Activated naive CD4-positive, alpha-beta T cell treated with anti-CD3 and anti-CD28 coated beads, Interleukin-2, amount 50 U/mL, for 24 hours (primary cell): ENCODE measurements at regions not wholly inside any gene's neighbourhood (a gene's known extent, or its start where the extent isn't known, plus 50 kb on each side); places are given as distances from the start of the nearest gene placed in this dataset.

Experiments
- H3K27ac Mint-ChIP-seq: one replicate; pipeline ENCODE4 v1.8.0; 2021; ENCODE audit warnings: mild to moderate bottlenecking, mixed read lengths
- H3K27me3 Mint-ChIP-seq: one replicate; pipeline ENCODE4 v1.8.0; 2021; ENCODE audit warnings: mixed read lengths
- H3K36me3 Mint-ChIP-seq: one replicate; pipeline ENCODE4 v1.8.0; 2021; ENCODE audit warnings: mixed read lengths
- H3K4me1 Mint-ChIP-seq: one replicate; pipeline ENCODE4 v1.8.0; 2021; ENCODE audit warnings: mixed read lengths
- H3K4me3 Mint-ChIP-seq: one replicate; pipeline ENCODE4 v1.8.0; 2021; ENCODE audit warnings: mild to moderate bottlenecking, mixed read lengths
- H3K9me3 Mint-ChIP-seq: one replicate; pipeline ENCODE4 v1.8.0; 2021; ENCODE audit warnings: mixed read lengths

DNA sequence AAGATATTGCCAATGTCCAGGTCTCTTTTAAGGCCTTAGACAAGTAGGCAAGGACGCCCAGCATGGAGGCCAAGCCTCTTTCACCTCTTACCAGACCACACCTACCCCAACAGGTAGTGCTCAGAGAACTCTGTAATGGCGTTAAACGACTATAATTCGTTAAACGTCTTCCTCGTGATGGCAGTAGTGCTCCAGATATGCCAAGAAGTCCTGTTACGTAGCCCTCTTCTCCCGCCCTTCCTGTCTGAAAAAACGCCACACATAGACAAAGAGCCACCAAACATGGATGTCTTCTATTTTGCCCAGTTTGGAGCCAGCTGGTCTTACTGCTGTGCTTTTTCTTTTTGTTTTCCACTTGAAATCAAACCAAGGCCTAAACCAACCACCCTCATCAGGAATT lies 190.7 kb downstream of the OR13H1 start:
- Mint-ChIP-seq H3K27me3 (no peaks in the 10 kb centered on the region), H3K36me3 (peaks cover under 1% of the 10 kb centered on the region), H3K27ac (no peak overlapping the region), H3K9me3 (no peaks in the 10 kb centered on the region), H3K4me3 (no peak overlapping the region), H3K4me1 (no peaks in the 10 kb centered on the region)

DNA sequence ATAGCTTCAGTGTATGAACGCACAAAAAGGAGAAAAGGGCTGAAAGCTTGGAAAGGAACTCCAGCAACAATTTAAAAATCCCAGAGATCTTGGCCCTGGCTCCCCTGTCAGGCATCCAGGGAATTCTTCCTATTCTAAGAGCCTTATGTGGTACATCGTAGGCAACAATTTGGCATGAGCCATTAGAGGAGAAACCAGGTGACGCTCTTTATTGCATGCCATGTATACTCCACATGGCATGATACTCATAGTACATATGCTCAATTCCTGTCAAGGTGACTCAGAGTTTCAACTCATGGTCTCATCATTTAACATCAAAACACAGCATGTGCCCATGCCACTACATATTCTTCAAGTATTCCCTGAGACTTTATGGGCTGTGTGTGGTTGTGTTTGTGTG lies 191.3 kb downstream of the OR13H1 start:
- Mint-ChIP-seq H3K27ac (no peak overlapping the region), H3K4me3 (no peak overlapping the region), H3K36me3 (peaks cover 4% of the 10 kb centered on the region), H3K27me3 (no peaks in the 10 kb centered on the region), H3K9me3 (no peaks in the 10 kb centered on the region), H3K4me1 (no peaks in the 10 kb centered on the region)

DNA sequence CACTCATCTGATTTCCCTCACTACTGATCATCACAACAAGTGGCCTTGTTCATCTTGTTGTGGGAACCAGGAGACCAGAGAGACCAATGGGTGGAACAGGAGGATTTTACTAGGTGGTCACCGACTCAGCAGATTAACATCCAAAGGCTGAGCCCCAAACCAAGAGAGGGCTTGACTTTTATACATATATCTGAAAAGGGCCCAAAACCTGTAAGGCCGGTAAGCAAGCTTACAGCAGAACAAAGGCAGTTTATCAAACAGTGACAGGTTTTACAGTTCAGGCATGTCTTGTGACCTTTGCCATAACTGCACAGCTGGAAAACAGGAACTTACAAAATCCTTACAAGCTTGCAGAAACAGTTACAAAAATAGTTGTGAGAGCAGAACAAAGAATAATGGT lies 195.9 kb downstream of the OR13H1 start:
- H3K27ac Mint-ChIP-seq: no peak overlapping the region
- no peaks in the 10 kb centered on the region for H3K4me1 Mint-ChIP-seq
- H3K36me3 Mint-ChIP-seq: peaks cover 8% of the 10 kb centered on the region
- peaks cover 4% of the 10 kb centered on the region for H3K9me3 Mint-ChIP-seq
- no peaks in the 10 kb centered on the region for H3K27me3 Mint-ChIP-seq
- H3K4me3 Mint-ChIP-seq: no peak overlapping the region

DNA sequence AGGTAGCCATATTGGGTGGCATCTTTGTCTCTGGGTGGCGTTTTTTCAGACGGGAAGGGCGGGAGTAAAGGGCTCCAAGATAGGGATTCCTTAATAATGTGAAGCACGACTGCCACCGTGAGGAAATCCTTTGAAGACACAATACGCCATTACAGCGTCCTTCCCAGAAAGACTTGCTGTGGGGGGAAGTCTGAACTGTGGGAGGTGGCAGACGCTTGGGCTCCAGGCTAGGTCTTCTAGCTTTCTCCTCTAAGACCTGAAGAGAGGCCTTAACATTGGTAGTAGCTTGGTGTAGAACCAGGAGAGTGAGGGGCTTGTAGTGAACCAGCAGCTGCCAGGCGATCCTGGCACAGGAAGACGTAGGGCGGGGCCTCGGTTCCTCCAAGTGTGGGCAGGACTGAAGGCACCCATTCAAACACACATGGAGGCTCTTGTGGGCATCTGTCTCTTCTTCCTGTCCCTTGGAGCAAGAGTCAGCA lies 197.3 kb downstream of the OR13H1 start:
- Mint-ChIP-seq H3K36me3 (peaks cover 10% of the 10 kb centered on the region), H3K27ac (no peak overlapping the region), H3K4me1 (no peaks in the 10 kb centered on the region), H3K9me3 (peaks cover 4% of the 10 kb centered on the region), H3K27me3 (no peaks in the 10 kb centered on the region), H3K4me3 (no peak overlapping the region)

DNA sequence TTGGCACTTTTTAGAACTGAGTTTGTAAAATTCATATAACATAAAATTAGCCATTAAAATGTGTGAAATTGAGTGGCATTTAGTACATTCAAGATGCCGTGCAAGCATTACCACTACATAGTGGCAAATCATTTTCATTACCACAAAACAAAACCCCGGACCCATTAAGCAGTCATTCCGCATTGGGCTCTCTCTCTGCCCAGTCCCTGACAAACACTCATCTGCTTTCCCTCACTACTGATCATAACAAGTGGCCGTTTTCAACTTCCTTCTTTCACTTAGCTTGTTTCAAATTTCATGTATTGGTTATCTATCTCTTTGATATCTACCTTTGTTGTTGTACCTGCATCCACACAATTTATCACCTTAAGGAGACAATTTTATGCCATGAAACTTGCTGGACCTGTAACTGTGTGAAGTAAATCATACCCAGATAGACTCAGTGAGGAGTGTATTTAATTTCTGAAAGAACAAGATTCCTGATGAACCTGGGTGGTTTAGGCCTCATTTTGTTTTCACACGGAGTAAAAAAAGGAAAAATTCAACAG lies 202.1 kb downstream of the OR13H1 start:
- Mint-ChIP-seq H3K4me1 (no peaks in the 10 kb centered on the region), H3K36me3 (peaks cover 8% of the 10 kb centered on the region), H3K27me3 (no peaks in the 10 kb centered on the region), H3K9me3 (no peaks in the 10 kb centered on the region), H3K27ac (no peak overlapping the region), H3K4me3 (no peak overlapping the region)

DNA sequence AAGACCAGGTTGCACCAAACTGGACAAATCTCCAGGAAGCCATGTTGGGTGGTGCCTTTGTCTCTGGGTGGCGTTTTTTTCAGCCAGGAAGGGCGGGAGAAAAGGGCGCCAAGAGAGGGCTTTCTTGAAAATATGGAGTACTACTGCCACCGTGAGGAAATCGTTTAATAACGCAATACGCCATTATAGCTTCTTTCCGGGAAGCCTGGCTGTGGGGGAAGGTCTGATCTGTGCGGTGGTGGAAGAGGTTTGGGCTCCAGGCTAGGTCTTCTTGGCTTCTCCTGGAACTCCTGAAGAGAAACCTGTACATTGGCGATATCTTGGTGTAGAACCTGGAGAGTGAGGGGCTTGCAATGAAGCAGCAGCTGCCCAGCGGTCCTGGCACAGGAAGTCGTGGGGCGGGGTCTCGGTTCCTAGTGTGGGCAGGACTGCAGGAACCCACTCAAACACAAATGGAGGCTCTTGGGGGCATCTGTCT lies 202.7 kb downstream of the OR13H1 start:
- H3K4me3 Mint-ChIP-seq: no peak overlapping the region

DNA sequence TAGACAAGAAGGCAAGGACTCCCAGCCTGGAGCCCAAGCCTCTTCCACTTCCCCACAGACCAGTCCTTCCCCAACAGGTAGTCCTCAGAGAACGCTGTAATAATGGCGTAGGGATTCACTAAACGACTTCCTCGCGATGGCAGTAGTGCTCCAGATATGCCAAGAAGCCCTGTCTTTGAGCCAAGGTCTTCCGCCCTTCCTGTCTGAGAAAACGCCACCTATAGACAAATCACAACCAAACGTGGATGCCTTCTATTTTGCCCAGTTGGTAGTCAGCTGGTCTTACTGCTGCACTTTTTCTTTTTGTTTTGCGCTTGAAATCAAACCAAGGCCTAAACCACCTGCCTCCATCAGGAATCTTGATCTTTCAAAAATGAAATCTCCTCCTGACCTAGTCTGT lies 203.3 kb downstream of the OR13H1 start:
- no peaks in the 10 kb centered on the region for H3K4me1 Mint-ChIP-seq
- H3K27ac Mint-ChIP-seq: no peak overlapping the region
- no peaks in the 10 kb centered on the region for H3K27me3 Mint-ChIP-seq
- peaks cover 8% of the 10 kb centered on the region for H3K36me3 Mint-ChIP-seq
- H3K9me3 Mint-ChIP-seq: no peaks in the 10 kb centered on the region
- no peak overlapping the region for H3K4me3 Mint-ChIP-seq

More for the DNA sequence above, 202.7 kb downstream of the OR13H1 start:
- H3K36me3 Mint-ChIP-seq: peaks cover 8% of the 10 kb centered on the region
- no peaks in the 10 kb centered on the region for H3K27me3 Mint-ChIP-seq
- H3K4me1 Mint-ChIP-seq: no peaks in the 10 kb centered on the region
- H3K9me3 Mint-ChIP-seq: no peaks in the 10 kb centered on the region
- no peak overlapping the region for H3K27ac Mint-ChIP-seq

DNA sequence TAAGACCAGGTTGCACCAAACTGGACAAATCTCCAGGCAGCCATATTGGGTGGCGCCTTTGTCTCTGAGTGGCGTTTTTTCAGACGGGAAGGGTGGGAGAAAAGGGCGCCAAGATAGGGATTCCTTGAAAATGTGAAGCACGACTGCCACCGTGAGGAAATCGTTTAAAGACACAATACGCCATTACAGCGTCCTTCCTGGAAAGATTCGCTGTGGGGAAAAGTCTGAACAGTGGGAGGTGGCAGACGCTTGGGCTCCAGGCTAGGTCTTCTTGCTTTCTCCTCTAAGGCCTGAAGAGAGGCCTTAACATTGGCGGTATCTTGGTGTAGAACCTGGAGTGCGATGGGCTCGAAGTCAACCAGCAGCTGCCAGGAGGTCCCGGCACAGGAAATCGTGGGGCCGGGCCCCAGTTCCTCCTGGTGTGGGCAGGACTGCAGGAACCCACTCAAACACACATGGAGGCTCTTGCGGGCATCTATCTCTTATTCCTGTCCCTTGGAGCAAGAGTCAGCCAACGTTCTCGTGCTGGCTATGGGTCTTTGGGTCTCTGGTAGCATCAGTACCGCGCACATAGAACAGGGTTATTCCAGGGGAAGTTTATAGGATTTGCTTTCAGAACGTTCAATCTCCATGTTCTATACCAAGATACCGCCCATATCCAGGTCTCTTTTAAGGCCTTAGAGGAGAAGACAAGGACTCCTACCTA lies 208.8 kb downstream of the OR13H1 start:
- H3K36me3 Mint-ChIP-seq: peaks cover 2% of the 10 kb centered on the region
- no peaks in the 10 kb centered on the region for H3K9me3 Mint-ChIP-seq
- H3K4me1 Mint-ChIP-seq: no peaks in the 10 kb centered on the region
- H3K27me3 Mint-ChIP-seq: no peaks in the 10 kb centered on the region
- no peak overlapping the region for H3K4me3 Mint-ChIP-seq
- H3K27ac Mint-ChIP-seq: no peak overlapping the region

DNA sequence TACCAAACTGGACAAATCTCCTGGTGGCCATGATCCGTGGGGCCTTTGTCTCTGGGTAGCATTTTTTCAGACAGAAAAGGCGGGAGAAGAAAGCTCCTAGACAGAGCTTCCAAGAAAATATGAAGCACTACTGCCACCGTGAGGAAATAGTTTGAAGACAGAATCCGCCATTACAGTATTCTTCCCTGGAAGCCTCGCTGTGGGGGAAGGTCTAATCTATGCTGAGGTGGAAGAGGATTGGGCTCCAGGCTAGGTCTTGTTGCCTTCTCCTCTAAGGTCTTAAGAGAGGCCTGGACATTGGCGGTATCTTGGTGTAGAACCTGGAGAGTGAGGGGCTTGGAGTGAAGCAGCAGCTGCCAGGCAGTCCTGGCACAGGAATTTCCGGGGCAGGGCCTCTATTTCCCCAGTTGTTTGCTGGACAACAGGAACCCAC lies 218.9 kb downstream of the OR13H1 start:
- Mint-ChIP-seq H3K4me3 (no peak overlapping the region), H3K36me3 (peaks cover 3% of the 10 kb centered on the region), H3K27ac (no peak overlapping the region), H3K27me3 (no peaks in the 10 kb centered on the region), H3K9me3 (no peaks in the 10 kb centered on the region), H3K4me1 (no peaks in the 10 kb centered on the region)

DNA sequence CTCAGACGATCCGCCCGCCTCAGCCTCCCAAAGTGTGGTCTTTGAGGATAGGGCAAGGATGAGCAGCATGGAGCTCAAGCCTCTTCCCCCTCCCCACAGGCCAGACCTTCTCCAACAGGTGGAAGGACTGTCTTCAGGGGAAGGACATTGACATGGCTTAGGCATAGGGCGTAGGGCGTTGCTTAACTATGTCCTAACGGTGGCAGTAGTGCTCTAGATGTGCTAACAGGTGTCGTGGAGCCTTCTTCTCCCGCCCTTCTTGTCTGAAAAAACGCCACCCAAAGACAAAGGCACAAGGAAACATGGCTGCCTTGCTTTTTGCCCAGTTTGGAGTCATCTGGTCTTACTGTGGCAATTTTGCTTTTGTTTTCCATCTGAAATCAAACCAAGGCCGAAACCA lies 219.8 kb downstream of the OR13H1 start:
- Mint-ChIP-seq H3K27ac (no peak overlapping the region), H3K4me1 (no peaks in the 10 kb centered on the region), H3K27me3 (no peaks in the 10 kb centered on the region), H3K36me3 (peaks cover 3% of the 10 kb centered on the region), H3K9me3 (no peaks in the 10 kb centered on the region), H3K4me3 (no peak overlapping the region)

DNA sequence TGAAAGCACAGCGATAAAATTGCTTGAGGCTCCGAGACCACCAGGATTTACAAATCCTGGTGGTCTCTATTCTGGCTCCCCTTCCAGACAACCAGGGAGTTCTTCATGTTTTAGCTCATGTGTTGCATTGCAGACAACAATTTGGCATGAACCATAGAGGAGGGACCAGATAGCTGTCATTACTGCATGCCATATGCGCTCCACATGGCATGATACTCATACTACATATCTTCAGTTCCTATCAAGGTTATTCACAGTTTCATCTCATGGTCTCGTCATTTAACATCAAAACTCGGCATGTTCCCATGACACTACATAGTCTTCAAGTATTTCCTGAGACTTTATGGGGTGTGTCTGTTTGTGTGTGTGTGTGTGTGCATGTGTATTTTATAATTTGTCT lies 220.3 kb downstream of the OR13H1 start:
- H3K27me3 Mint-ChIP-seq: no peaks in the 10 kb centered on the region
- H3K27ac Mint-ChIP-seq: no peak overlapping the region
- no peaks in the 10 kb centered on the region for H3K4me1 Mint-ChIP-seq
- no peaks in the 10 kb centered on the region for H3K9me3 Mint-ChIP-seq
- no peak overlapping the region for H3K4me3 Mint-ChIP-seq
- H3K36me3 Mint-ChIP-seq: peaks cover 2% of the 10 kb centered on the region

DNA sequence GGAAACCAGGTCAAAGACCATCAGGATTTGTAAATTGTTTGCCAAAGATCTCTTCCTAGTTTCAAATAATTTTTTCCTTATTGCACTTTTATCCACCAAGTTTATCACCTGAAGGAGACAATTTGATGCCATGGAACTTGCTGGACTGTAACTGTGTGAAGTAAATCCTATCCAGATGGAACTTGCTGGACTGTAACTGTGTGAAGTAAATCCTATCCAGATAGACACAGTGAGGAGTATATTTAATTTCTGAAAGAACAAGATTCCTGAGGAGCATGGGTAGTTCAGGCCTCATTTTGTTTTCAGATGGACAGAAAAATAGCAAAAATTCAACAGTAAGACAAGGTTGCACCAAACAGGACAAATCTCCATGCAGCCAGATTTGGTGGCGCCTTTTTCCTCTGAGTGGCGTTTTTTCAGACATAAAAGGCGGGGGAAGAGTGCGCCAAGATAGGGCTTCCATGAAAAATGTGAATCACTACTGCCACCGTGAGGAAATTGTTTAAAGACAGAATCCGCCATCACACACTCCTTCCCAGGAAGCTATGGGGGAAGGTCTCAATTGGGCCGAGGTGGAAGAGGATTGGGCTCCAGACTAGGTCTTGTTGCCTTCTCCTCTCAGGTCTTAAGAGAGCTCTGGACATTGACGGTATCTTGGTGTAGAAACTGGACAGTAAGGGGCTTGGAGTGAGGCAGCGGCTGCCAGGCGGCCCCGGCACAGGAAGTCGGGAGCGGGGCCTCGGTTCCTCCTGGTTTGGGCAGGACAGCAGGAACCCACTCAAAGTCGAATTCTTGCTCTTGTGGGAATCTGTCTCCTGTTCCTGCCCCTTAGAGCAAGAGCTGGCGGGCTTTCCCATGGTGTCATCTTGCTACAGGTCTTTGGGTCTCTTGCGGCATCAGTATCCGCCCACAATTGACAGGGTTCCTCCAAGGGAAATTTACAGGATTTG lies 234.7 kb downstream of the OR13H1 start:
- H3K27ac Mint-ChIP-seq: no peak overlapping the region
- no peaks in the 10 kb centered on the region for H3K27me3 Mint-ChIP-seq
- no peaks in the 10 kb centered on the region for H3K9me3 Mint-ChIP-seq
- no peaks in the 10 kb centered on the region for H3K4me1 Mint-ChIP-seq
- H3K36me3 Mint-ChIP-seq: peaks cover 2% of the 10 kb centered on the region
- H3K4me3 Mint-ChIP-seq: no peak overlapping the region

DNA sequence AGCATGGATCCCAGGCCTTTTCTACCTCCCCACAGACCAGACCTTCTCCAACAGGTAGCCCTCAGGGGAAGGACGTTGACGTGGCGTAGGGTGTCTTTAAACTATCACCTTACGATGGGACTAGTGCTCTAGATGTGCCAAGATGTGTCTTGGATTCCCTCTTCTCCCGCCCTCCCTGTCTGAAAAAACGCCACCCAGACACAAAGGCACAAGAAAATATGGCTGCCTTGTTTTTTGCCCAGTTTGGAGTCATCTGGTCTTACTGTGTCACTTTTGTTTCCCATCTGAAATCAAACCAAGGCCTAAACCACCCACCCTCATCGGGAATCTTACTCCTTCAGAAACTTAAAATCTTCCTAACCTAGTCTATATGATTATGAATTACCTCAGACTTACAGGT lies 235.4 kb downstream of the OR13H1 start:
- Mint-ChIP-seq H3K27ac (no peak overlapping the region), H3K4me3 (no peak overlapping the region), H3K4me1 (no peaks in the 10 kb centered on the region), H3K9me3 (no peaks in the 10 kb centered on the region), H3K27me3 (no peaks in the 10 kb centered on the region), H3K36me3 (no peaks in the 10 kb centered on the region)

DNA sequence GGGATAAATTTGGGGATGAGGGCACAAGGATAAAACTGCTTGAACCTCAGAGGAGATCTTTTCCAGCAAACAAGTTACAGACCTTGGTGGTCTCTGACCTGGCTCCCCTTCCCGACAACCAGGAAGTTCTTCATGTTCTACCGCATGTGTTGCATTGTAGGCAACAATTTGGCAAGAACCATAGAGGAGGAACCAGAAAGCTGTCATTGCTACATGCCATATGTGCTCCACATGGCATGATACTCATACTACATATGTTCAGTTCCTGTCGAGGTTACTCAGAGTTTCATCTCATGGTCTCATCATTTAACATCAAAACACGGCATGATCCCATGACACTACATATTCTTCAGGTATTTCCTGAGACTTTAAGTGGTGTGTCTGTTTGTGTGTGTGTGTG lies 235.9 kb downstream of the OR13H1 start:
- no peaks in the 10 kb centered on the region for H3K4me1 Mint-ChIP-seq
- H3K27ac Mint-ChIP-seq: no peak overlapping the region
- H3K36me3 Mint-ChIP-seq: no peaks in the 10 kb centered on the region
- H3K9me3 Mint-ChIP-seq: no peaks in the 10 kb centered on the region
- H3K27me3 Mint-ChIP-seq: no peaks in the 10 kb centered on the region
- no peak overlapping the region for H3K4me3 Mint-ChIP-seq

DNA sequence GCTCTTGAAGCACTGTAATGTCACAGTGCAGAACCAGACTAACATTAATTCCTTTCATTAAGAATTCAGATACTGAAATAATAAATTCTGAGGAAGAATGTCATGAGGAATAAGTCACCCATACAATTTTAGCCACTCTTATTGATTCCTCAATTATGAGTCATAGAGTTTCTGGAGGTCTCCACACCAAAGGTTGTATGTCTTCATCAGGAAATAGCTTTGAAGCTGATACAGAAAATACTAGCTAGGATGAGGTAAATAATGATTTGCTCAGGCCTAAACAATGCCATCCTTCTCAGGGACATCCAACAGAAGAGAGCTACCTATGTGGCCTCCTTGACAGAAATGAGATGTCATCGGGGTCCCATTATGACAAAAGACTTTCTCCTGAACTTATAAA lies 238.8 kb downstream of the OR13H1 start:
- H3K4me1 Mint-ChIP-seq: no peaks in the 10 kb centered on the region

More for the DNA sequence above, 238.8 kb downstream of the OR13H1 start:
- H3K36me3 Mint-ChIP-seq: no peaks in the 10 kb centered on the region
- no peaks in the 10 kb centered on the region for H3K9me3 Mint-ChIP-seq
- no peaks in the 10 kb centered on the region for H3K27me3 Mint-ChIP-seq
- H3K27ac Mint-ChIP-seq: no peak overlapping the region
- H3K4me3 Mint-ChIP-seq: no peak overlapping the region
